K562 (cell line): ENCODE measurements at regions not wholly inside any gene's neighbourhood (a gene's known extent, or its start where the extent isn't known, plus 50 kb on each side); places are given as distances from the start of the nearest gene placed in this dataset.
A peak's percentile ranks its signal among the peaks of the same experiment; 100 is the strongest.

ENCODE experiments used
- ATAC-seq: fragments of 200-7000 bp; cut with Tn5 transposase; 3 replicates; pipeline ENCODE4 v1.9.1; 2020; ENCODE audit warnings: moderate library complexity
- BruUV-seq: library from RNA; stranded (reverse); fragments of 400-500 nt; replicated peaks from 2 replicates; lab custom pipeline; 2021; lab: Mats Ljungman, UMichigan
- CTCF ChIA-PET: fragments of 300-600 bp; formaldehyde crosslinking; extraction: SDS; loops from one replicate; lab custom pipeline; 2021; ENCODE audit warnings: low intra/inter-chr PET ratio; lab: Yijun Ruan, JAX
- POLR2A ChIA-PET: fragments of 300-600, 350-650 bp; sonication (Branson Sonifier 250); formaldehyde crosslinking; extraction: SDS; loops from one replicate; lab custom pipeline; 2021; ENCODE audit warnings: antibody characterized with exemption, inconsistent platforms; lab: Yijun Ruan, JAX
- DNase-seq, 4 experiments: peaks; one replicate each; pipeline versions ENCODE4 v3.0.0 to v3.0.0-alpha.2; 2011 to 2018; ENCODE audit warnings: low spot score in 3 of 4, mixed read lengths in 3 of 4; ENCODE audit errors: extremely low read depth in 1 of 4
- FAIRE-seq: peaks from 2 replicates; lab custom pipeline; 2011; peaks lifted over from hg19 to GRCh38; lab: Jason Lieb, UNC
- H2AFZ ChIP-seq: 2 replicates; pipeline ENCODE4 v1.6.0; 2011; ENCODE audit warnings: low read depth, low read length, control low read depth, inconsistent platforms
- H3K27ac ChIP-seq: fragments of 200-600 bp; 3 replicates; pipeline ENCODE4 v1.8.0; 2011; ENCODE audit warnings: low read depth, mild to moderate bottlenecking, control low read depth, inconsistent platforms, low read length, moderate library complexity, mixed read lengths; ENCODE audit errors: extremely low read depth
- H3K27me3 ChIP-seq, 2 experiments: fragments of 300-600 bp in 1 of 2; 2 replicates in 1 of 2; 3 replicates in 1 of 2; pipeline versions ENCODE4 v1.6.0 to v1.8.0; 2011; ENCODE audit warnings: inconsistent platforms in 2 of 2, low read length in 2 of 2, mild to moderate bottlenecking in 1 of 2, mixed read lengths in 1 of 2, moderate library complexity in 1 of 2; ENCODE audit not compliant: control insufficient read depth in 2 of 2, insufficient read depth in 2 of 2
- H3K36me3 ChIP-seq: fragments of 300-600 bp; 3 replicates; pipeline ENCODE4 v1.8.0; 2011; ENCODE audit warnings: mild to moderate bottlenecking, low read length, inconsistent platforms; ENCODE audit not compliant: control insufficient read depth, insufficient read depth
- H3K4me1 ChIP-seq, 2 experiments: fragments of 200-600 bp in 1 of 2; replicated peaks in 1 of 2; 2 replicates in 1 of 2; 3 replicates in 1 of 2; pipeline versions ENCODE4 v1.5.1 to v1.8.0; 2011; ENCODE audit warnings: inconsistent platforms in 2 of 2, low read length in 2 of 2, mild to moderate bottlenecking in 1 of 2, mixed read lengths in 1 of 2, moderate library complexity in 1 of 2; ENCODE audit not compliant: control insufficient read depth in 2 of 2, insufficient read depth in 2 of 2
- H3K4me2 ChIP-seq: 2 replicates; pipeline ENCODE4 v1.6.1; 2011; ENCODE audit warnings: low read length, control low read depth, inconsistent platforms, mixed read lengths; ENCODE audit not compliant: insufficient read depth
- H3K4me3 ChIP-seq: fragments of 200-600 bp; sonication (generic), shearing (Covaris generic); 2 replicates; pipeline ENCODE4 v1.5.1; 2016; ENCODE audit warnings: control low read depth, inconsistent platforms
- H3K79me2 ChIP-seq: fragments of 200-600 bp; 3 replicates; pipeline ENCODE4 v1.8.0; 2011; ENCODE audit warnings: low read length, inconsistent platforms; ENCODE audit not compliant: control insufficient read depth, insufficient read depth
- H3K9ac ChIP-seq, 2 experiments: 2 replicates each; pipeline versions ENCODE4 v1.6.0 to v1.6.1; 2011; ENCODE audit warnings: low read depth in 2 of 2, low read length in 2 of 2, control low read depth in 1 of 2, inconsistent platforms in 1 of 2, mild to moderate bottlenecking in 1 of 2, mixed read lengths in 1 of 2; ENCODE audit not compliant: insufficient read depth in 1 of 2
- H3K9me1 ChIP-seq: one replicate; pipeline ENCODE4 v1.6.0; 2011; ENCODE audit warnings: inconsistent platforms, mild to moderate bottlenecking, low read length, moderate library complexity; ENCODE audit not compliant: control insufficient read depth, insufficient read depth
- H3K9me3 ChIP-seq: replicated peaks from 2 replicates; pipeline ENCODE4 v1.5.1; 2011; ENCODE audit warnings: low read depth, low read length, inconsistent platforms; ENCODE audit not compliant: control insufficient read depth, insufficient read depth
- H4K20me1 ChIP-seq: replicated peaks from 2 replicates; pipeline ENCODE4 v1.6.1; 2011; ENCODE audit warnings: low read length, inconsistent platforms, mixed read lengths; ENCODE audit not compliant: control insufficient read depth, insufficient read depth
- CEBPB ChIP-seq: fragments of 450-650 bp; IDR thresholded peaks from 2 replicates; pipeline ENCODE4 v1.6.1; 2016; ENCODE audit warnings: missing genetic modification characterization, missing compliant biosample characterization
- CEBPZ ChIP-seq: fragments of 150-350 bp; IDR thresholded peaks from 2 replicates; pipeline ENCODE4 v1.6.1; 2014; ENCODE audit warnings: low read depth, mild to moderate bottlenecking, low read length, borderline replicate concordance
- DIDO1 ChIP-seq: fragments of 450-650 bp; IDR thresholded peaks from 2 replicates; pipeline ENCODE4 v1.6.1; 2016; ENCODE audit warnings: low read depth, missing biosample characterization, missing genetic modification characterization
- ZNF24 ChIP-seq: fragments of 450-650 bp; IDR thresholded peaks from 2 replicates; pipeline ENCODE4 v1.6.1; 2016
- WGBS: fragments of 100-300 bp; shearing (Covaris generic); methylation state at CpG from one replicate; pipeline ENCODE4 v1.1.6; 2016; ENCODE audit warnings: low coverage, mixed read lengths; ENCODE audit not compliant: insufficient coverage; ENCODE audit errors: missing lambda C conversion rate; 5-methylcytosine and 5-hydroxymethylcytosine counted together
- in situ Hi-C: fragments of 300-500 bp; cut with MboI; formaldehyde crosslinking; loops from 4 replicates; pipeline ENCODE4 v1.15.0; 2018; ENCODE audit warnings: inconsistent platforms, mixed read lengths
- intact Hi-C: fragments of 100-400 bp; cut with micrococcal nuclease; formaldehyde crosslinking; loops from 2 replicates; pipeline ENCODE4 v1.14.2; 2022

- TF ChIP-seq ZNF24 (no peak), DIDO1 (no peak), CEBPZ (no peak), CEBPB (tag) (0 out of 2 replicates have a peak, but pooled peaks have one; percentile 16)
- TF ChIP-seq, all 486 proteins: peak for 1
- no peak for FAIRE-seq
- Histone ChIP-seq H3K36me3 (no peaks in the 10 kb centered on the region), H3K9me1 (no peaks in the 10 kb centered on the region), H3K27me3 (no peaks in the 10 kb centered on the region), H3K4me3 (no peak overlapping the region), H3K4me1 (no peaks in the 10 kb centered on the region), H3K9me3 (no peaks in the 10 kb centered on the region), H3K4me2 (no peak overlapping the region), H3K9ac (no peak overlapping the region), H2AFZ (no peak overlapping the region), H4K20me1 (no peaks in the 10 kb centered on the region), H3K27ac (no peak overlapping the region), H3K79me2 (no peaks in the 10 kb centered on the region)
- 20% methylated on average over 3 of the region's 3 CpGs for WGBS
- no peak for ATAC-seq
- POLR2A ChIA-PET, result no interaction called here
- no TSS peak for BruUV-seq
- intact Hi-C loops, result no loop called here
- in situ Hi-C loops, result no loop called here
- DNase-seq, result no peak
- CTCF ChIA-PET, result no interaction called here
Observed at GRCh38 chr11:38365274-38365673, 1767.2 kb upstream of the RAG2 start.
